ENCODE measurements at regions not wholly inside any gene's neighbourhood (a gene's known extent, or its start where the extent isn't known, plus 50 kb on each side); places are given as distances from the start of the nearest gene placed in this dataset.

DNA sequence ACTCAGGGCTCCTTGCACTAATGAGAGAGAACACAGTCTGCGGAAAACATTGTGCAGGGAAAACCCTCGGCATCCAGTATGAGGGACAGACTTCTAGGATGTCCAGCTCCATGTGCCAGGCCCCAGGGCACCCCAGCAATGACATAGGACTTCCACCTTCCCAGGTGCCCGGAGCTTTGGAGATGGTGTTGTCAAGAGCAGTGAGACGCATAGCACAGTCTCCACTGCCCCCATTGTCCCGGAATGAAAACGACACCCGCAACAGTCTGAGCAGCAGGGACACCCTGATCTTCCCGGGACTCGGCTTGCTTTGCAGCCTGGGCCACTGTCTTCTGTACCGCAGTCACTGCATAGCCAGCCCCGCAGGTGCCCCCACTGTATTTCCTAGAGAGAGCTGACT lies 339.2 kb upstream of the ADARB2 start:
- H3K27ac ChIP-seq, result no peak overlapping the region
- TF ChIP-seq ZFX (IDR thresholded peaks at IDR 0.05), result no peak
- TF ChIP-seq, protein P1, sequence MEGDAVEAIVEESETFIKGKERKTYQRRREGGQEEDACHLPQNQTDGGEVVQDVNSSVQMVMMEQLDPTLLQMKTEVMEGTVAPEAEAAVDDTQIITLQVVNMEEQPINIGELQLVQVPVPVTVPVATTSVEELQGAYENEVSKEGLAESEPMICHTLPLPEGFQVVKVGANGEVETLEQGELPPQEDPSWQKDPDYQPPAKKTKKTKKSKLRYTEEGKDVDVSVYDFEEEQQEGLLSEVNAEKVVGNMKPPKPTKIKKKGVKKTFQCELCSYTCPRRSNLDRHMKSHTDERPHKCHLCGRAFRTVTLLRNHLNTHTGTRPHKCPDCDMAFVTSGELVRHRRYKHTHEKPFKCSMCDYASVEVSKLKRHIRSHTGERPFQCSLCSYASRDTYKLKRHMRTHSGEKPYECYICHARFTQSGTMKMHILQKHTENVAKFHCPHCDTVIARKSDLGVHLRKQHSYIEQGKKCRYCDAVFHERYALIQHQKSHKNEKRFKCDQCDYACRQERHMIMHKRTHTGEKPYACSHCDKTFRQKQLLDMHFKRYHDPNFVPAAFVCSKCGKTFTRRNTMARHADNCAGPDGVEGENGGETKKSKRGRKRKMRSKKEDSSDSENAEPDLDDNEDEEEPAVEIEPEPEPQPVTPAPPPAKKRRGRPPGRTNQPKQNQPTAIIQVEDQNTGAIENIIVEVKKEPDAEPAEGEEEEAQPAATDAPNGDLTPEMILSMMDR (conservative IDR thresholded peaks at IDR 0.05), result 0 out of 2 replicates have a peak, but pooled peaks have one; percentile 7

GRCh38 chr10:2067015-2067414 lies 329.7 kb upstream of the ADARB2 start:
- TF ChIP-seq, protein P1 (conservative IDR thresholded peaks at IDR 0.05), result no peak
- TF ChIP-seq ZFX (IDR thresholded peaks at IDR 0.05), result no peak
- H3K27ac ChIP-seq, result no peak overlapping the region

DNA sequence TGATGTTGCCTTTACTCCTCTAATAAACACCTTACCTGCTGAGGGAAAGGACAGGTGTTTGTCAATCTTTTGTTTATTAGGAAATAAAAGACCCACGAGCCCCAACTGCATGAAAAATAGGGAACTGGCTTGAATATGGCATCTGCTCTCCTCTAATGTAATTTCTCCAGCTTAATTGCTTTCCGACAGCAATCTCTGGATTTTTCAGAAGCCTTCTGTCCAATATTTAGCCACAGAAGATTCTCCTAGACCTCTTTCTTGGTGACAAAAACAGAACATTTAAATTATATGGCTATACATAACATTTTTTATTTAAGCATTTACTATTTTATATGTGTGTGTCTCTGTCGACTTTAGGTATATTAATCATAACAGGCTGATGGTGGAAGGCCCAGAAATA lies 317.4 kb upstream of the ADARB2 start:
- TF ChIP-seq, protein P1 (conservative IDR thresholded peaks at IDR 0.05), result no peak
- no peak for TF ChIP-seq ZFX (IDR thresholded peaks at IDR 0.05)

GRCh38 chr10:2053805-2054204 lies 316.5 kb upstream of the ADARB2 start:
- TF ChIP-seq, protein P1 (conservative IDR thresholded peaks at IDR 0.05), result no peak
- H3K27ac ChIP-seq, result no peak overlapping the region

More for the DNA sequence above, 317.4 kb upstream of the ADARB2 start:
- no peak overlapping the region for H3K27ac ChIP-seq

- H3K27ac ChIP-seq, result no peak overlapping the region
- TF ChIP-seq, protein P1 (conservative IDR thresholded peaks at IDR 0.05), result no peak
- no peak for TF ChIP-seq ZFX (IDR thresholded peaks at IDR 0.05)
These were observed 313.8 kb upstream of the ADARB2 start for GRCh38 chr10:2051108-2051507.

GRCh38 chr10:2049560-2049959 lies 312.2 kb upstream of the ADARB2 start:
- TF ChIP-seq, protein P1 (conservative IDR thresholded peaks at IDR 0.05), result no peak
- TF ChIP-seq ZFX (IDR thresholded peaks at IDR 0.05), result no peak
- no peak overlapping the region for H3K27ac ChIP-seq

DNA sequence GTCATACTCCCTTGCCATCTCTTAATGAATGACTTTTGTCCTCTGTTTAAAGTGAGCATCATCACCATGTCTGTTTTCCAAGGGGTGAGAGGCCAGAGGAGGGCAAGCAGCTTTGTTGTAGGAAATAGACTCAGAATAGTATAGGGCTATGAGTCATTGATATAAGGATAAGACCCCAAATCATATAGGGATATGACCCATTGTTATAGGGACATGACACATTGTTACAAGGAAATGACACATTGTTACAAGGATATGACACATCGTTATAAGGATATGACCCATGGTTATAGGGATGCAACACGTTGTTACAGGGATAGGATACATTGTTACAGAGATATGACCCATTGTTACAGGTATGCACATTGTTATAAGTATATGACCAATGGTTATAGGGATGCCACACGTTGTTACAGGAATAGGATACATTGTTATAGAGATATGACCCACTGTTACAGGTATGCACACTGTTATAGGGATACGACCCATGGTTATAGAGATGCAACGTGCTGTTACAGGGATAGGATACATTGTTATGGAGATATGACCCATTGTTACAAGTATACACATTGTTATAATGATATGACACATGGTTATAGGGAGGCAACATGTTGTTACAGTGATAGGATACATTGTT lies 311.1 kb upstream of the ADARB2 start:
- TF ChIP-seq, protein P1 (conservative IDR thresholded peaks at IDR 0.05), result no peak
- no peak for TF ChIP-seq ZFX (IDR thresholded peaks at IDR 0.05)
- no peak overlapping the region for H3K27ac ChIP-seq

All from C4-2B (cell line).